ENCODE measurements at regions not wholly inside any gene's neighbourhood (a gene's known extent, or its start where the extent isn't known, plus 50 kb on each side); places are given as distances from the start of the nearest gene placed in this dataset.

DNA sequence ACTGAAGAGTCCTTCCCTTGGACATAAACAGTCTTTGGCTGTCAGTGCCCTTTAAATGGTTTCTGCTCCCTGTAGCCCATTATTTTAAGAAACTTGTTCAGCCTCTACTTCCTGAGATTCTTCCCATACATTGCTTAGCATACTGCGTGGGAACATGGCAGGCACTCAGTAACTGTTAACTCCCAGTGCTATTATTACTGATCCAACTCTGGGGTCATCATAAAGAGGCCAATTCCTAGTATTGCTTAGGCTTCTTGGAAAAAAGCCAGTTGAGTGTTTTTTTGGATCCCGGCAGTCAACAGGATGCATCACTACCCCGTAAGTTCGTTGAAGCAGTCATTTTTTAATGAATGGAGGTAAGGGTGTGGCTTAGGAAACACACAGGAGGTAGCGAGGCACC lies 206.2 kb upstream of the ADAMTS9 start:
- TF ChIP-seq ZNF501 (tag by site-specific recombination; IDR thresholded peaks at IDR 0.05): no peak
- TF ChIP-seq, protein P1, sequence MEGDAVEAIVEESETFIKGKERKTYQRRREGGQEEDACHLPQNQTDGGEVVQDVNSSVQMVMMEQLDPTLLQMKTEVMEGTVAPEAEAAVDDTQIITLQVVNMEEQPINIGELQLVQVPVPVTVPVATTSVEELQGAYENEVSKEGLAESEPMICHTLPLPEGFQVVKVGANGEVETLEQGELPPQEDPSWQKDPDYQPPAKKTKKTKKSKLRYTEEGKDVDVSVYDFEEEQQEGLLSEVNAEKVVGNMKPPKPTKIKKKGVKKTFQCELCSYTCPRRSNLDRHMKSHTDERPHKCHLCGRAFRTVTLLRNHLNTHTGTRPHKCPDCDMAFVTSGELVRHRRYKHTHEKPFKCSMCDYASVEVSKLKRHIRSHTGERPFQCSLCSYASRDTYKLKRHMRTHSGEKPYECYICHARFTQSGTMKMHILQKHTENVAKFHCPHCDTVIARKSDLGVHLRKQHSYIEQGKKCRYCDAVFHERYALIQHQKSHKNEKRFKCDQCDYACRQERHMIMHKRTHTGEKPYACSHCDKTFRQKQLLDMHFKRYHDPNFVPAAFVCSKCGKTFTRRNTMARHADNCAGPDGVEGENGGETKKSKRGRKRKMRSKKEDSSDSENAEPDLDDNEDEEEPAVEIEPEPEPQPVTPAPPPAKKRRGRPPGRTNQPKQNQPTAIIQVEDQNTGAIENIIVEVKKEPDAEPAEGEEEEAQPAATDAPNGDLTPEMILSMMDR (tag by site-specific recombination; IDR thresholded peaks at IDR 0.05): no peak
- no peak for TF ChIP-seq ZNF843 (tag by site-specific recombination; IDR thresholded peaks at IDR 0.05)
- no peak for TF ChIP-seq SP2 (tag by site-specific recombination; IDR thresholded peaks at IDR 0.05)
- TF ChIP-seq, protein P2, sequence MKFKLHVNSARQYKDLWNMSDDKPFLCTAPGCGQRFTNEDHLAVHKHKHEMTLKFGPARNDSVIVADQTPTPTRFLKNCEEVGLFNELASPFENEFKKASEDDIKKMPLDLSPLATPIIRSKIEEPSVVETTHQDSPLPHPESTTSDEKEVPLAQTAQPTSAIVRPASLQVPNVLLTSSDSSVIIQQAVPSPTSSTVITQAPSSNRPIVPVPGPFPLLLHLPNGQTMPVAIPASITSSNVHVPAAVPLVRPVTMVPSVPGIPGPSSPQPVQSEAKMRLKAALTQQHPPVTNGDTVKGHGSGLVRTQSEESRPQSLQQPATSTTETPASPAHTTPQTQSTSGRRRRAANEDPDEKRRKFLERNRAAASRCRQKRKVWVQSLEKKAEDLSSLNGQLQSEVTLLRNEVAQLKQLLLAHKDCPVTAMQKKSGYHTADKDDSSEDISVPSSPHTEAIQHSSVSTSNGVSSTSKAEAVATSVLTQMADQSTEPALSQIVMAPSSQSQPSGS (tag by site-specific recombination; IDR thresholded peaks at IDR 0.05; ENCODE audit: low read depth): no peak
- no peak for TF ChIP-seq ZNF785 (tag by site-specific recombination; IDR thresholded peaks at IDR 0.05)

Measured in HEK293 (cell line).